ENCODE measurements at regions not wholly inside any gene's neighbourhood (a gene's known extent, or its start where the extent isn't known, plus 50 kb on each side); places are given as distances from the start of the nearest gene placed in this dataset.

DNA sequence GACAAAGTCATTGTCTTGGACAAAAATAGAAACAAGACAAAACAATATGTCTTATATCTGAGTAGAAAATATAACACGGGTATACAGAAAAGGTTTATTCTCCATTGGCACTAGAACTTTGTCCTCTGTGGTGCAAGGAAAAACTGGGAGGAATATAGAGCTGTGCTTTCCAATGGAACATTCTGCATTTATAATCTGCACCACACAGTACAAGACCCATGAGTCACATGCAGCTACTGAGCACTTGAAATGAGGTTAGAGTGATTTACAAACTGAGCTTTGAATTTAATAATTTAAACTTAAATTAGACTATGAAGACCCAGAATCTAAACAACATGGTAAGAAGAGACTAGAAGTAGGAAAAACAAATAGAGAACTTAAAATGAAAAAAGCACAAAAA lies 86.1 kb downstream of the RAP2A start:
- Histone ChIP-seq H3K36me3 (no peaks in the 10 kb centered on the region), H3K27ac (no peak overlapping the region), H3K9me3 (no peaks in the 10 kb centered on the region), H3K4me3 (no peak overlapping the region), H3K4me1 (no peaks in the 10 kb centered on the region), H3K27me3 (ENCODE audit: low read depth) (no peaks in the 10 kb centered on the region)
- DNase-seq (no peak), ATAC-seq (no peak)
- TF ChIP-seq, protein P1, sequence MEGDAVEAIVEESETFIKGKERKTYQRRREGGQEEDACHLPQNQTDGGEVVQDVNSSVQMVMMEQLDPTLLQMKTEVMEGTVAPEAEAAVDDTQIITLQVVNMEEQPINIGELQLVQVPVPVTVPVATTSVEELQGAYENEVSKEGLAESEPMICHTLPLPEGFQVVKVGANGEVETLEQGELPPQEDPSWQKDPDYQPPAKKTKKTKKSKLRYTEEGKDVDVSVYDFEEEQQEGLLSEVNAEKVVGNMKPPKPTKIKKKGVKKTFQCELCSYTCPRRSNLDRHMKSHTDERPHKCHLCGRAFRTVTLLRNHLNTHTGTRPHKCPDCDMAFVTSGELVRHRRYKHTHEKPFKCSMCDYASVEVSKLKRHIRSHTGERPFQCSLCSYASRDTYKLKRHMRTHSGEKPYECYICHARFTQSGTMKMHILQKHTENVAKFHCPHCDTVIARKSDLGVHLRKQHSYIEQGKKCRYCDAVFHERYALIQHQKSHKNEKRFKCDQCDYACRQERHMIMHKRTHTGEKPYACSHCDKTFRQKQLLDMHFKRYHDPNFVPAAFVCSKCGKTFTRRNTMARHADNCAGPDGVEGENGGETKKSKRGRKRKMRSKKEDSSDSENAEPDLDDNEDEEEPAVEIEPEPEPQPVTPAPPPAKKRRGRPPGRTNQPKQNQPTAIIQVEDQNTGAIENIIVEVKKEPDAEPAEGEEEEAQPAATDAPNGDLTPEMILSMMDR (IDR thresholded peaks at IDR 0.05), result no peak
- intact Hi-C loops (cut with DNase I), result no loop called here

DNA sequence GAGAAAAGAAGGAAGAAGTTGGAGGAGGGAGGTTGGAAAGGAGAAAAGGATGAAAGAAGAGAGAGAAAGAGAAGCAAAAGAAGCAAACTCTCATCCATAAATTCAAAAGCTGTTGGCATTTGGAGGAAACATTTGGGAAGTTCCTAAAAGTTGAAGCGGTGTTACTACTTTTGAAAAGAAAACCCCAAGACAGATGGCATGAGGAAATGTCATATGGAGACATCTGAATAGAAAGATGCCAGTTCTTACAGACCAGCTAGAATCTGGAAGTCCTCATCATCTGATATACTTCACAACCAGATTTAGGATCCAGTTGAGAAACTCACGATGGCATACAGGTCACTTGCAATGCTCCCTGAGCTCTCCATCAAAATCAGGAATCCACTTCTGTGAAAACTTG lies 86.9 kb downstream of the RAP2A start:
- H3K4me3 ChIP-seq, result no peak overlapping the region
- DNase-seq (no peak), ATAC-seq (no peak)
- intact Hi-C loops (cut with DNase I), result no loop called here
- TF ChIP-seq, protein P1 (IDR thresholded peaks at IDR 0.05), result no peak
- no peaks in the 10 kb centered on the region for H3K4me1 ChIP-seq
- H3K36me3 ChIP-seq, result no peaks in the 10 kb centered on the region
- H3K27me3 ChIP-seq (ENCODE audit: low read depth), result no peaks in the 10 kb centered on the region
- H3K27ac ChIP-seq, result no peak overlapping the region
- no peaks in the 10 kb centered on the region for H3K9me3 ChIP-seq

DNA sequence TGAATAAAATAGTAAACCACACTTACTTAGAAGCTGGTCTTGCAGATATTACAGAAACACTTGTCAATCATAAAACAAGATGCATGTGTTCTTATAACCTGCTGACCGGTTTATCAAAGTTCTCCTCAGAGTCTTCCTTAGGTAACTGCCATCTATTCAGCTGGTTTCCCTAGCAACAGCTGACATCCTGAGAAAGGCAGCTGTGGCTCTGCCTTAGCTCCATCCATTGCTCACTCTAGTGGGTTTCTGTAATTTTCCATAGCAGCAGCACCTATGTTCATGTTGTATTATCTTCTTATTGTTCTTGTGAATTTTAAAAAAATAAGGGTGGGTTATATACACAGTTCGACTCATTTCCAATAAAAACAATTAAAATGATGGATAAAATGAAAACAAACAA lies 87.8 kb downstream of the RAP2A start:
- intact Hi-C loops (cut with DNase I), result no loop called here

DNA sequence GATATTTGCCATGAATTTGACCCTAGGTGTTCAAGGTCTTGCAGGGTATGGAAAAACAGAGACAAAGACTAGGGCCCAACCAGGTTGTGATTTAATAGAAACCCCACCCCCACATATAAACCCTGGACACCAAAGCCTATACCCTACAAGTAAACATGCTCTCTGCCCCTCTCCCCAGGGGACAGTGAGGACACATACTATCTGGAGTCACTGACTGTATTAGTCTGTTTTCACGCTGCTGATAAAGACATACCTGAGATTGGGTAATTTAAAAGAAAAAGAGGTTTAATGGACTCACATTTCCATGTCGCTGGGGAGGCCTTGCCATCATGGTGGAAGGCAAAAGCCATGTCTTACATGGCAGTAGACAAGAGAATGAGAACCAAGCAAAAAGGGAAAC lies 88.3 kb downstream of the RAP2A start:
- H3K27ac ChIP-seq, result no peak overlapping the region
- H3K4me1 ChIP-seq, result no peaks in the 10 kb centered on the region
- intact Hi-C loops (cut with DNase I), result no loop called here
- ATAC-seq (no peak), DNase-seq (no peak)
- H3K27me3 ChIP-seq (ENCODE audit: low read depth), result no peaks in the 10 kb centered on the region
- H3K9me3 ChIP-seq, result no peaks in the 10 kb centered on the region
- no peak overlapping the region for H3K4me3 ChIP-seq
- H3K36me3 ChIP-seq, result no peaks in the 10 kb centered on the region
- TF ChIP-seq, protein P1 (IDR thresholded peaks at IDR 0.05), result no peak

More for the DNA sequence above, 87.8 kb downstream of the RAP2A start:
- TF ChIP-seq, protein P1 (IDR thresholded peaks at IDR 0.05), result no peak
- ATAC-seq (no peak), DNase-seq (no peak)
- Histone ChIP-seq H3K9me3 (no peaks in the 10 kb centered on the region), H3K36me3 (no peaks in the 10 kb centered on the region), H3K27ac (no peak overlapping the region), H3K4me3 (no peak overlapping the region), H3K4me1 (no peaks in the 10 kb centered on the region), H3K27me3 (ENCODE audit: low read depth) (no peaks in the 10 kb centered on the region)

DNA sequence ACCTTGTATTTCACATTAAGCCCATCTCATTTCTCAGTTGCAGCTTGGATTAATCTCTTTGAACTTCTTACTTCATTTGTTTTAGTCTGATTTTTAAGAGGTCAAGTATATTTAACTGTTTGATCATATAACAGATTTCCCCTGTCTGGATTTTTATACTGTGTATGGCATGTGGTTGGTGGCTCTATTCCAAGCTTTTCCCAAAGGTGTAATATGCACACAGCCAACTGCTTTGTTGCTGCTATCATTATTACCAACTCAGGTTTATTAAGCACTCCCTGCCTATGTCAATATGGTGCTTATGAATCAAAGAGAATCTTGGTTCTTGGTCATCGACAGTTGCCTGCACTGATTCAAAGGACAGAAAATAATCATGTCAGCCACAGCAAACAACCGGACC lies 92.6 kb downstream of the RAP2A start:
- peak in 1 of 2 donors; percentile 60 for ATAC-seq
- no peaks in the 10 kb centered on the region for H3K27me3 ChIP-seq (ENCODE audit: low read depth)
- H3K9me3 ChIP-seq, result no peaks in the 10 kb centered on the region
- no peaks in the 10 kb centered on the region for H3K4me1 ChIP-seq
- DNase-seq, result no peak
- intact Hi-C loops (cut with DNase I), result no loop called here
- no peak overlapping the region for H3K4me3 ChIP-seq
- H3K27ac ChIP-seq, result no peak overlapping the region
- TF ChIP-seq, protein P1 (IDR thresholded peaks at IDR 0.05), result no peak
- H3K36me3 ChIP-seq, result no peaks in the 10 kb centered on the region

DNA sequence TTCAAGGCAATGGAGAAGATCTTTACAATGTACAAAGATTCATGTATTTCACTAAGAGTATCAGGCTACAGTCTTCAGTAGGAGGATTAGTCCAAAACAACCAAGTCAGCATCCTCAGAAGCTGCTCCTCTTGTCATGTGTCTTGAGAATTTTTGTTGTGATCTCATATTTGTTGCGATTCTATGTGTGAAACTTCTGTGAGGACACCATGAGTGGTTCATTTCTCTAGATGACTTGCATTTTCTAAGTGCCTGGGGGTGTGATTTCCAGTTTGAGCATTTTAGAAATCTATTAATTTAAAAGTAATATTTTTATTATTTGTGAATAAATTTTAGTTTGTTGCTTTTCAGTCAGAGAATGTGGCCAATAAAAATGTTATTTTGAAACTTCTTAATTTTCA lies 94.5 kb downstream of the RAP2A start:
- ATAC-seq (no peak), DNase-seq (no peak)
- intact Hi-C loops (cut with DNase I), result no loop called here
- H3K27me3 ChIP-seq (ENCODE audit: low read depth), result no peaks in the 10 kb centered on the region
- H3K27ac ChIP-seq, result no peak overlapping the region
- TF ChIP-seq, protein P1 (IDR thresholded peaks at IDR 0.05), result no peak
- H3K36me3 ChIP-seq, result no peaks in the 10 kb centered on the region
- H3K4me3 ChIP-seq, result no peak overlapping the region
- no peaks in the 10 kb centered on the region for H3K9me3 ChIP-seq
- H3K4me1 ChIP-seq, result no peaks in the 10 kb centered on the region

Data from lower lobe of right lung (tissue), 2 donors.